GM13976 (cell line): ENCODE measurements at regions not wholly inside any gene's neighbourhood (a gene's known extent, or its start where the extent isn't known, plus 50 kb on each side); places are given as distances from the start of the nearest gene placed in this dataset.

ENCODE experiments used
- DNase-seq: peaks from one replicate; pipeline ENCODE4 v3.0.0; 2012; ENCODE audit warnings: low spot score
- CTCF ChIP-seq: IDR thresholded peaks from 2 replicates; pipeline ENCODE4 v1.5.1; 2012; ENCODE audit warnings: borderline replicate concordance, mild to moderate bottlenecking; ENCODE audit not compliant: insufficient read depth; ENCODE audit errors: extremely low read depth, missing control alignments, control extremely low read depth
- in situ Hi-C: fragments of 300-500 bp; cut with MboI; formaldehyde crosslinking; loops from one replicate; pipeline ENCODE4 v1.12.0; 2022; ENCODE audit warnings: low sequenced_read_pairs, mixed read lengths, inconsistent platforms; ENCODE audit not compliant: unreplicated experiment

GRCh38 chr1:229970714-229971113 lies 96.3 kb upstream of the GALNT2 start:
- no peak for DNase-seq
- in situ Hi-C loops, result no loop called here
- no peak for TF ChIP-seq CTCF

- TF ChIP-seq CTCF, result no peak
- in situ Hi-C loops, result no loop called here
- DNase-seq, result no peak
Measured at GRCh38 chr1:229971141-229971540, 95.9 kb upstream of the GALNT2 start.

- TF ChIP-seq CTCF, result peak; percentile 9
- in situ Hi-C loops, result no loop called here
- no peak for DNase-seq
Measured at GRCh38 chr1:229972600-229973296, 94.3 kb upstream of the GALNT2 start.

- in situ Hi-C loops, result no loop called here
- no peak for TF ChIP-seq CTCF
Measured at GRCh38 chr1:229973297-229973612, 93.8 kb upstream of the GALNT2 start.

GRCh38 chr1:229975047-229975446 lies 92.0 kb upstream of the GALNT2 start:
- in situ Hi-C loops, result no loop called here
- TF ChIP-seq CTCF, result no peak
- DNase-seq, result no peak

More at GRCh38 chr1:229973297-229973612, 93.8 kb upstream of the GALNT2 start:
- DNase-seq, result no peak

GRCh38 chr1:229980009-229980408 lies 87.0 kb upstream of the GALNT2 start:
- TF ChIP-seq CTCF, result no peak
- DNase-seq, result no peak
- in situ Hi-C loops, result no loop called here

- DNase-seq, result no peak
- in situ Hi-C loops, result no loop called here
- TF ChIP-seq CTCF, result no peak
Measured at GRCh38 chr1:229981736-229982135, 85.3 kb upstream of the GALNT2 start.
